ENCODE measurements at regions not wholly inside any gene's neighbourhood (a gene's known extent, or its start where the extent isn't known, plus 50 kb on each side); places are given as distances from the start of the nearest gene placed in this dataset.

- TF ChIP-seq CTCF (IDR thresholded peaks at IDR 0.05; ENCODE audit: low read depth, low read length) (no peak), MAX (IDR thresholded peaks at IDR 0.05; ENCODE audit: low read depth, low read length) (no peak), POLR2A (IDR thresholded peaks at IDR 0.05; ENCODE audit: extremely low read depth, insufficient read length) (no peak)
Observed at GRCh38 chr1:82790556-82790955, 989.8 kb downstream of the ADGRL2 start.

All from NB4 (cell line).